ENCODE measurements at regions not wholly inside any gene's neighbourhood (a gene's known extent, or its start where the extent isn't known, plus 50 kb on each side); places are given as distances from the start of the nearest gene placed in this dataset.

- H3K9ac ChIP-seq (ENCODE audit: low read depth in 2 of 2, low read length in 2 of 2) = no peak overlapping the region
- intact Hi-C loops (cut with DNase I) = no loop called here
- TF ChIP-seq CTCF (IDR thresholded peaks at IDR 0.05) = no peak
Measured at GRCh38 chr14:71483154-71483553, 449.1 kb upstream of the RGS6 start.

GRCh38 chr14:71485833-71486232, 446.4 kb upstream of the RGS6 start:
- H3K27ac ChIP-seq = no peak overlapping the region
- no peaks in the 10 kb centered on the region for H3K27me3 ChIP-seq
- H3K9me3 ChIP-seq = no peaks in the 10 kb centered on the region
- no peak overlapping the region for H3K4me3 ChIP-seq
- H3K9ac ChIP-seq (ENCODE audit: low read depth in 2 of 2, low read length in 2 of 2) = no peak overlapping the region
- TF ChIP-seq CTCF (IDR thresholded peaks at IDR 0.05) = no peak
- H3K36me3 ChIP-seq = no peaks in the 10 kb centered on the region
- intact Hi-C loops (cut with DNase I) = no loop called here
- no peaks in the 10 kb centered on the region for H3K4me1 ChIP-seq
- no peak for DNase-seq

More at GRCh38 chr14:71483154-71483553, 449.1 kb upstream of the RGS6 start:
- no peaks in the 10 kb centered on the region for H3K36me3 ChIP-seq
- no peaks in the 10 kb centered on the region for H3K9me3 ChIP-seq
- no peak for DNase-seq
- no peak overlapping the region for H3K4me3 ChIP-seq
- no peaks in the 10 kb centered on the region for H3K27me3 ChIP-seq
- no peaks in the 10 kb centered on the region for H3K4me1 ChIP-seq
- no peak overlapping the region for H3K27ac ChIP-seq

GRCh38 chr14:71486279-71486678, 445.9 kb upstream of the RGS6 start:
- Histone ChIP-seq H3K27me3 (no peaks in the 10 kb centered on the region), H3K9ac (ENCODE audit: low read depth in 2 of 2, low read length in 2 of 2) (no peak overlapping the region), H3K27ac (no peak overlapping the region), H3K9me3 (no peaks in the 10 kb centered on the region), H3K4me3 (no peak overlapping the region), H3K36me3 (no peaks in the 10 kb centered on the region), H3K4me1 (no peaks in the 10 kb centered on the region)
- intact Hi-C loops (cut with DNase I) = no loop called here
- no peak for TF ChIP-seq CTCF (IDR thresholded peaks at IDR 0.05)
- DNase-seq = no peak

DNA sequence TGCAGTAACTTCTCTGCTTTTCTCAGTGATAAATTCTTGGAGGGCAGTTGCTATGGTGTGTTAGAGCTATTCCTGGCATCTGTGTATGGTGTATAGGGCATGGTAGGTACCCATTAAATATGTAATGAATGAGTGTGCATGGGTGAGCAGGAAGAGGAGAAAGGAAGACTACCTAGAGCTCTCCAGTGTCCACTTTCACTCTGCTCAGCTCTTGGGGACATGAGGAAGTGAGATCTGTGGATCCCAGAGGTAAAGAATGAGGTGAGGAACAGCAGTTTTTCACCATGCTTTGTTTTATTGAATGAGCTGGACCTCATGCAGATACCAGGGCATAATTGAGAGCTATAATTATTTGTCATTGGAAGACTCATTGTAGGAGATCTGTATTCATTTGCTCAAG, 444.8 kb upstream of the RGS6 start:
- no peaks in the 10 kb centered on the region for H3K9me3 ChIP-seq
- no peak for TF ChIP-seq CTCF (IDR thresholded peaks at IDR 0.05)
- intact Hi-C loops (cut with DNase I) = no loop called here
- H3K9ac ChIP-seq (ENCODE audit: low read depth in 2 of 2, low read length in 2 of 2) = no peak overlapping the region
- H3K27me3 ChIP-seq = no peaks in the 10 kb centered on the region
- no peak for DNase-seq
- no peak overlapping the region for H3K4me3 ChIP-seq
- no peak overlapping the region for H3K27ac ChIP-seq
- H3K36me3 ChIP-seq = no peaks in the 10 kb centered on the region
- no peaks in the 10 kb centered on the region for H3K4me1 ChIP-seq

- DNase-seq = no peak
- TF ChIP-seq CTCF (IDR thresholded peaks at IDR 0.05) = no peak
- no peaks in the 10 kb centered on the region for H3K36me3 ChIP-seq
- H3K9ac ChIP-seq (ENCODE audit: low read depth in 2 of 2, low read length in 2 of 2) = no peak overlapping the region
- H3K9me3 ChIP-seq = no peaks in the 10 kb centered on the region
- H3K27me3 ChIP-seq = no peaks in the 10 kb centered on the region
- no peaks in the 10 kb centered on the region for H3K4me1 ChIP-seq
- H3K27ac ChIP-seq = no peak overlapping the region
- no peak overlapping the region for H3K4me3 ChIP-seq
- intact Hi-C loops (cut with DNase I) = no loop called here
Measured at GRCh38 chr14:71487941-71488340, 444.3 kb upstream of the RGS6 start.

- DNase-seq = no peak
- intact Hi-C loops (cut with DNase I) = no loop called here
- Histone ChIP-seq H3K27ac (no peak overlapping the region), H3K9me3 (no peaks in the 10 kb centered on the region), H3K27me3 (no peaks in the 10 kb centered on the region), H3K4me1 (no peaks in the 10 kb centered on the region), H3K9ac (ENCODE audit: low read depth in 2 of 2, low read length in 2 of 2) (no peak overlapping the region), H3K36me3 (no peaks in the 10 kb centered on the region), H3K4me3 (no peak overlapping the region)
- no peak for TF ChIP-seq CTCF (IDR thresholded peaks at IDR 0.05)
Measured at GRCh38 chr14:71488703-71489191, 443.5 kb upstream of the RGS6 start.

Measured in colonic mucosa (tissue), 4 donors.